ENCODE measurements at regions not wholly inside any gene's neighbourhood (a gene's known extent, or its start where the extent isn't known, plus 50 kb on each side); places are given as distances from the start of the nearest gene placed in this dataset.
"Not testable (repeated sequence)": the region's sequence is repeated elsewhere in the genome, so short reads cannot be mapped to it uniquely, and the experiment has no call there.

DNA sequence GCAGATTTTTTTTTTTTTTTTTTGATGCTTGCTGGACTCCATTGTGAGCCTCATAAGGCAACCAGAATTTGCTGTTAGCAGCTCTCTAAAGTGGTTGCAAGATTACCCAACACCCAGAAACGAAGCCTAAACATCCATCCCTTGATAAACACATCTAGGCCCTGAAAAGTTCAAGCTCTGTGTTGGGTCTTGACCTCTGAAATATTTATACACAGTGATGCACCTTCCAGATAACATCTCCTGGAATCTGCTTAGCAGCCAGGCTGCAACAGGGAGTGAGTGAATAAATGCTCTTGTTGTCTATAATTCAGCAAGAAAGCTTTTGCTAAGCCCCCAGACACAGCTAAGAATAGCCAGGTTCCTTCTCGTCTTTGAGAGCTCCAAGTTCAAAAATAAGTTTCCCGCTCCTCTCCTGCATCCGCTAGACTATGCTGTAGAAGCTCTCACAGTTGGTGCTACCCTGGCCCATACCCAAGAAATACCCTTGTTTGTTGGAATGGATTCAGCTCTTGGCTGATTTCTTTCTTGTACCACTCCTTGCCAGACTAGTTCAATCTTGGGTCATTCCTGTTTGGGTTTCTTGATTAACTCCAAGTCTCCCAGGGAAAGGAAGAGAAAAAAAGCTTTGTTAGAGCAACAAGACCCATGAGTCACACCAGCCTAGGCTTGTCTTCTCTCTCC is 610.6 kb upstream of the TBX3 start:
- Histone ChIP-seq H3K9ac (ENCODE audit: low read length) (no peak overlapping the region), H3K27me3 (ENCODE audit: insufficient read depth, low read length) (no peaks in the 10 kb centered on the region), H3K36me3 (ENCODE audit: control insufficient read depth in 1 of 2, insufficient read depth in 2 of 2, low read length in 2 of 2) (no peaks in the 10 kb centered on the region), H3K9me3 (ENCODE audit: insufficient read depth, low read depth, low read length) (no peaks in the 10 kb centered on the region), H3K14ac (ENCODE audit: low read length) (no peak overlapping the region), H3K4me2 (ENCODE audit: low read length) (no peak overlapping the region), H4K91ac (ENCODE audit: low read depth, low read length) (no peak overlapping the region), H4K12ac (ENCODE audit: low read depth, low read length) (no peak overlapping the region), H3K18ac (ENCODE audit: low read length) (no peak overlapping the region), H4K8ac (ENCODE audit: low read depth, low read length) (no peak overlapping the region), H3K79me1 (ENCODE audit: low read length) (peaks cover 2% of the 10 kb centered on the region), H2AFZ (ENCODE audit: insufficient read depth, low read length, poor library complexity) (no peak overlapping the region), H3K27ac (ENCODE audit: low read depth, low read length) (no peak overlapping the region), H3K79me2 (ENCODE audit: control insufficient read depth, insufficient read depth, low read length, poor library complexity) (no peaks in the 10 kb centered on the region), H3K4me1 (ENCODE audit: control insufficient read depth in 1 of 2, insufficient read depth in 2 of 2, low read length in 2 of 2) (peaks cover 9 to 12% of the 10 kb centered on the region in 2 experiments), H2BK120ac (ENCODE audit: insufficient read depth, low read length, poor library complexity) (no peak overlapping the region), H3K4me3 (ENCODE audit: low read depth, low read length) (no peak overlapping the region), H2AK5ac (ENCODE audit: low read length) (no peak overlapping the region), H3K23ac (ENCODE audit: low read length) (no peak overlapping the region), H3K4ac (ENCODE audit: low read depth, low read length) (no peak overlapping the region), H2BK5ac (ENCODE audit: low read depth, low read length, poor library complexity) (no peak overlapping the region), H2BK12ac (ENCODE audit: low read length) (no peak overlapping the region)
- no CpG with 5 or more reads among the region's 4 CpGs for WGBS (ENCODE audit: extremely low coverage, insufficient coverage, insufficient read length)
- DNase-seq: no peak

DNA sequence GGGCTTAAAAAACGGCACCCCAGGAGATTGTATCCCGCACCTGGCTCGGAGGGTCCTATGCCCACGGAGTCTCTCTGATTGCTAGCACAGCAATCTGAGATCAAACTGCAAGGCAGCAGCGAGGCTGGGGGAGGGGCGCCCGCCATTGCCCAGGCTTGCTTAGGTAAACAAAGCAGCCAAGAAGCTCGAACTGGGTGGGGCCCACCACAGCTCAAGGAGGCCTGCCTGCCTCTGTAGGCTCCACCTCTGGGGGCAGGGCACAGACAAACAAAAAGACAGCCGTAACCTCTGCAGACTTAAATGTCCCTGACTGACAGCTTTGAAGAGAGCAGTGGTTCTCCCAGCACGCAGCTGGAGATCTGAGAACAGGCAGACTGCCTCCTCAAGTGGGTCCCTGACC is 601.5 kb upstream of the TBX3 start:
- H3K23ac ChIP-seq (ENCODE audit: low read length); H4K91ac ChIP-seq (ENCODE audit: low read depth, low read length); H3K79me1 ChIP-seq (ENCODE audit: low read length); H2BK12ac ChIP-seq (ENCODE audit: low read length); H2BK5ac ChIP-seq (ENCODE audit: low read depth, low read length, poor library complexity); H3K27ac ChIP-seq (ENCODE audit: low read depth, low read length); H3K4me2 ChIP-seq (ENCODE audit: low read length); H2AFZ ChIP-seq (ENCODE audit: insufficient read depth, low read length, poor library complexity); DNase-seq; H2AK5ac ChIP-seq (ENCODE audit: low read length); H2BK120ac ChIP-seq (ENCODE audit: insufficient read depth, low read length, poor library complexity); H3K27me3 ChIP-seq (ENCODE audit: insufficient read depth, low read length); H3K14ac ChIP-seq (ENCODE audit: low read length); H3K36me3 ChIP-seq (ENCODE audit: control insufficient read depth in 1 of 2, insufficient read depth in 2 of 2, low read length in 2 of 2); H3K4me3 ChIP-seq (ENCODE audit: low read depth, low read length); H3K9me3 ChIP-seq (ENCODE audit: insufficient read depth, low read depth, low read length); H3K18ac ChIP-seq (ENCODE audit: low read length); H4K8ac ChIP-seq (ENCODE audit: low read depth, low read length); H3K4ac ChIP-seq (ENCODE audit: low read depth, low read length); H3K9ac ChIP-seq (ENCODE audit: low read length); H4K12ac ChIP-seq (ENCODE audit: low read depth, low read length); H3K79me2 ChIP-seq (ENCODE audit: control insufficient read depth, insufficient read depth, low read length, poor library complexity); H3K4me1 ChIP-seq (ENCODE audit: control insufficient read depth in 1 of 2, insufficient read depth in 2 of 2, low read length in 2 of 2): not testable (repeated sequence)
- WGBS (ENCODE audit: extremely low coverage, insufficient coverage, insufficient read length): no CpG with 5 or more reads among the region's 10 CpGs

DNA sequence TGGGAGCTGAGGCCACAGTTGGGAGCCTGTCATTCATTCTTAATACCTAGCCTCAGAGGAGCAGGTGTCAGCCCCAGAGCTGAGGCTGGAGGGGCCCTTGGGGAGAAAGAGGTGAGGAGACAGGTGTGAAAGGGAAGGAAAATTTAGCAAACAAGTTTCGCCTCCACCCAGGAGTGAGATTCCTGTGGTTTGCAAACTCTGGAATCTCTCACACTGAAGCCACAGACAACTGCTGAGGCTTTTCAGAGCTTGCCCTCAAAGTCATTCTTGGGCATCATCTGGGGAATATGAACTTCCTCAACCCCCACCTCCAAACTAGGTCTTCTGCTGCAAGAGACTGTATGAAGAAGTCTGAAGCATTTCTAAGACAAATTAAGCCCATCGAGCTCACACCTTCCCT is 589.5 kb upstream of the TBX3 start:
- no peak for DNase-seq
- no peaks in the 10 kb centered on the region for H3K9me3 ChIP-seq (ENCODE audit: insufficient read depth, low read depth, low read length)
- H2AK5ac ChIP-seq (ENCODE audit: low read length): no peak overlapping the region
- H3K14ac ChIP-seq (ENCODE audit: low read length): no peak overlapping the region
- no peak overlapping the region for H3K27ac ChIP-seq (ENCODE audit: low read depth, low read length)
- no peak overlapping the region for H3K18ac ChIP-seq (ENCODE audit: low read length)
- H2AFZ ChIP-seq (ENCODE audit: insufficient read depth, low read length, poor library complexity): no peak overlapping the region
- H4K8ac ChIP-seq (ENCODE audit: low read depth, low read length): no peak overlapping the region
- no peak overlapping the region for H3K4me3 ChIP-seq (ENCODE audit: low read depth, low read length)
- no peaks in the 10 kb centered on the region for H3K27me3 ChIP-seq (ENCODE audit: insufficient read depth, low read length)
- H3K79me2 ChIP-seq (ENCODE audit: control insufficient read depth, insufficient read depth, low read length, poor library complexity): no peaks in the 10 kb centered on the region
- no CpG with 5 or more reads among the region's 2 CpGs for whole genome bisulfite sequencing (ENCODE audit: extremely low coverage, insufficient coverage, insufficient read length)
- H3K4ac ChIP-seq (ENCODE audit: low read depth, low read length): no peak overlapping the region
- H3K4me1 ChIP-seq (ENCODE audit: control insufficient read depth in 1 of 2, insufficient read depth in 2 of 2, low read length in 2 of 2): peaks cover 0 to 5% of the 10 kb centered on the region in 2 experiments
- H2BK12ac ChIP-seq (ENCODE audit: low read length): no peak overlapping the region
- no peak overlapping the region for H3K4me2 ChIP-seq (ENCODE audit: low read length)
- H3K79me1 ChIP-seq (ENCODE audit: low read length): peaks cover 1% of the 10 kb centered on the region
- H3K9ac ChIP-seq (ENCODE audit: low read length): no peak overlapping the region
- no peaks in the 10 kb centered on the region for H3K36me3 ChIP-seq (ENCODE audit: control insufficient read depth in 1 of 2, insufficient read depth in 2 of 2, low read length in 2 of 2)
- no peak overlapping the region for H4K12ac ChIP-seq (ENCODE audit: low read depth, low read length)
- no peak overlapping the region for H3K23ac ChIP-seq (ENCODE audit: low read length)
- H2BK120ac ChIP-seq (ENCODE audit: insufficient read depth, low read length, poor library complexity): no peak overlapping the region
- no peak overlapping the region for H4K91ac ChIP-seq (ENCODE audit: low read depth, low read length)
- no peak overlapping the region for H2BK5ac ChIP-seq (ENCODE audit: low read depth, low read length, poor library complexity)

DNA sequence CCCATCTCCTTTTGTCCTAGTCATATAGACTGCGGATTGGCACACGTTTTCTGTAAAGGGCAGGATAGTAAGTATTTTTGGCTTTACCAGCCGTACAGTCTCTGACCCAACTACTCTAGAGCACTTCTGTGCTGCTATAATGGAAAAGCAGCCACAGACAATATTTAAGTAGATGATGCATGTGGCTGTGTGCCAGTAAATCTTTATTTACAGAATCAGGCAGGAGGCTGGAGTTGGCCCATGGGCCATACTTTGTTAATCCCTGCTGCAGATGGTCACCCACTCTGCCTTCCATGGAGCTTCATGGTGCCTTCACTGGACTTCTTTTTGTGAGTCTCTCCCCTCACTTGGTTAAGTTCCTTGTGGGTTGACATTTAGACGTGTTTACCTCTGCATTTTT is 584.5 kb upstream of the TBX3 start:
- Histone ChIP-seq H3K14ac (ENCODE audit: low read length) (no peak overlapping the region), H4K8ac (ENCODE audit: low read depth, low read length) (no peak overlapping the region), H3K9me3 (ENCODE audit: insufficient read depth, low read depth, low read length) (no peaks in the 10 kb centered on the region), H2BK12ac (ENCODE audit: low read length) (no peak overlapping the region), H4K12ac (ENCODE audit: low read depth, low read length) (no peak overlapping the region), H3K27me3 (ENCODE audit: insufficient read depth, low read length) (no peaks in the 10 kb centered on the region), H3K4me2 (ENCODE audit: low read length) (no peak overlapping the region), H3K4me3 (ENCODE audit: low read depth, low read length) (no peak overlapping the region), H3K23ac (ENCODE audit: low read length) (no peak overlapping the region), H2AFZ (ENCODE audit: insufficient read depth, low read length, poor library complexity) (no peak overlapping the region), H3K36me3 (ENCODE audit: control insufficient read depth in 1 of 2, insufficient read depth in 2 of 2, low read length in 2 of 2) (no peaks in the 10 kb centered on the region), H3K4me1 (ENCODE audit: control insufficient read depth in 1 of 2, insufficient read depth in 2 of 2, low read length in 2 of 2) (peaks cover 0 to 2% of the 10 kb centered on the region in 2 experiments), H3K27ac (ENCODE audit: low read depth, low read length) (no peak overlapping the region), H3K18ac (ENCODE audit: low read length) (no peak overlapping the region), H2BK120ac (ENCODE audit: insufficient read depth, low read length, poor library complexity) (no peak overlapping the region), H3K79me1 (ENCODE audit: low read length) (no peaks in the 10 kb centered on the region), H2BK5ac (ENCODE audit: low read depth, low read length, poor library complexity) (no peak overlapping the region), H3K9ac (ENCODE audit: low read length) (no peak overlapping the region), H4K91ac (ENCODE audit: low read depth, low read length) (no peak overlapping the region), H3K79me2 (ENCODE audit: control insufficient read depth, insufficient read depth, low read length, poor library complexity) (no peaks in the 10 kb centered on the region), H3K4ac (ENCODE audit: low read depth, low read length) (no peak overlapping the region), H2AK5ac (ENCODE audit: low read length) (no peak overlapping the region)
- no peak for DNase-seq
- no CpG with 5 or more reads among the region's 4 CpGs for WGBS (ENCODE audit: extremely low coverage, insufficient coverage, insufficient read length)

All from trophoblast cell (in vitro differentiated cells and primary cell).